ENCODE measurements at regions not wholly inside any gene's neighbourhood (a gene's known extent, or its start where the extent isn't known, plus 50 kb on each side); places are given as distances from the start of the nearest gene placed in this dataset.

GRCh38 chr5:23064710-23065109, 211.6 kb upstream of the CDH12 start:
- TF ChIP-seq, protein P1, sequence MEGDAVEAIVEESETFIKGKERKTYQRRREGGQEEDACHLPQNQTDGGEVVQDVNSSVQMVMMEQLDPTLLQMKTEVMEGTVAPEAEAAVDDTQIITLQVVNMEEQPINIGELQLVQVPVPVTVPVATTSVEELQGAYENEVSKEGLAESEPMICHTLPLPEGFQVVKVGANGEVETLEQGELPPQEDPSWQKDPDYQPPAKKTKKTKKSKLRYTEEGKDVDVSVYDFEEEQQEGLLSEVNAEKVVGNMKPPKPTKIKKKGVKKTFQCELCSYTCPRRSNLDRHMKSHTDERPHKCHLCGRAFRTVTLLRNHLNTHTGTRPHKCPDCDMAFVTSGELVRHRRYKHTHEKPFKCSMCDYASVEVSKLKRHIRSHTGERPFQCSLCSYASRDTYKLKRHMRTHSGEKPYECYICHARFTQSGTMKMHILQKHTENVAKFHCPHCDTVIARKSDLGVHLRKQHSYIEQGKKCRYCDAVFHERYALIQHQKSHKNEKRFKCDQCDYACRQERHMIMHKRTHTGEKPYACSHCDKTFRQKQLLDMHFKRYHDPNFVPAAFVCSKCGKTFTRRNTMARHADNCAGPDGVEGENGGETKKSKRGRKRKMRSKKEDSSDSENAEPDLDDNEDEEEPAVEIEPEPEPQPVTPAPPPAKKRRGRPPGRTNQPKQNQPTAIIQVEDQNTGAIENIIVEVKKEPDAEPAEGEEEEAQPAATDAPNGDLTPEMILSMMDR (IDR thresholded peaks at IDR 0.05) = no peak
- no peak for TF ChIP-seq POLR2A (IDR thresholded peaks at IDR 0.05)
